ENCODE measurements at regions not wholly inside any gene's neighbourhood (a gene's known extent, or its start where the extent isn't known, plus 50 kb on each side); places are given as distances from the start of the nearest gene placed in this dataset.

GRCh38 chr7:159281573-159281972 is 136.9 kb upstream of the VIPR2 start:
- TF ChIP-seq ZFX (IDR thresholded peaks at IDR 0.05; ENCODE audit: borderline replicate concordance) (no peak), CTCF (IDR thresholded peaks at IDR 0.05) (no peak)
- no peak overlapping the region for H3K27ac ChIP-seq

GRCh38 chr7:159280008-159280407 is 135.3 kb upstream of the VIPR2 start:
- TF ChIP-seq CTCF (IDR thresholded peaks at IDR 0.05) (no peak), ZFX (IDR thresholded peaks at IDR 0.05; ENCODE audit: borderline replicate concordance) (no peak)
- no peak overlapping the region for H3K27ac ChIP-seq

- H3K27ac ChIP-seq = no peak overlapping the region
- TF ChIP-seq CTCF (IDR thresholded peaks at IDR 0.05) (no peak), ZFX (IDR thresholded peaks at IDR 0.05; ENCODE audit: borderline replicate concordance) (no peak)
These were observed 128.1 kb upstream of the VIPR2 start for GRCh38 chr7:159272739-159273138.

- TF ChIP-seq ZFX (IDR thresholded peaks at IDR 0.05; ENCODE audit: borderline replicate concordance) = no peak
- TF ChIP-seq CTCF (IDR thresholded peaks at IDR 0.05) = no peak
These were observed 127.1 kb upstream of the VIPR2 start for GRCh38 chr7:159271781-159272180.

GRCh38 chr7:159269745-159270144 is 125.1 kb upstream of the VIPR2 start:
- no peak for TF ChIP-seq CTCF (IDR thresholded peaks at IDR 0.05)
- TF ChIP-seq ZFX (IDR thresholded peaks at IDR 0.05; ENCODE audit: borderline replicate concordance) = no peak
- no peak overlapping the region for H3K27ac ChIP-seq

More at GRCh38 chr7:159271781-159272180, 127.1 kb upstream of the VIPR2 start:
- no peak overlapping the region for H3K27ac ChIP-seq

- no peak overlapping the region for H3K27ac ChIP-seq
- TF ChIP-seq CTCF (IDR thresholded peaks at IDR 0.05) (no peak), ZFX (IDR thresholded peaks at IDR 0.05; ENCODE audit: borderline replicate concordance) (no peak)
These were observed 118.8 kb upstream of the VIPR2 start for GRCh38 chr7:159263430-159263829.

- no peak overlapping the region for H3K27ac ChIP-seq
- TF ChIP-seq CTCF (IDR thresholded peaks at IDR 0.05) (no peak), ZFX (IDR thresholded peaks at IDR 0.05; ENCODE audit: borderline replicate concordance) (no peak)
These were observed 109.0 kb upstream of the VIPR2 start for GRCh38 chr7:159253657-159254056.
